Common myeloid progenitor, CD34-positive (primary cell): ENCODE measurements at regions not wholly inside any gene's neighbourhood (a gene's known extent, or its start where the extent isn't known, plus 50 kb on each side); places are given as distances from the start of the nearest gene placed in this dataset.
"Not testable (repeated sequence)": the region's sequence is repeated elsewhere in the genome, so short reads cannot be mapped to it uniquely, and the experiment has no call there.

Experiments used
- CTCF ChIA-PET: fragments of 350-600 bp; sonication (Branson Sonifier 250); formaldehyde crosslinking; loops from one replicate; lab custom pipeline; 2021; ENCODE audit warnings: antibody characterized with exemption; lab: Charles Lee
- POLR2A ChIA-PET: fragments of 350-600 bp; sonication (Branson Sonifier 250); formaldehyde crosslinking; loops from one replicate; lab custom pipeline; 2021; ENCODE audit warnings: antibody characterized with exemption; lab: Charles Lee
- DNase-seq, 3 donors: peaks; one replicate each; pipeline versions ENCODE4 v3.0.0 to v3.0.0-alpha.2; 2013
- H3K27ac ChIP-seq, 2 experiments: 1 replicate in 1 of 2; 2 replicates in 1 of 2; pipeline ENCODE4 v1.7.0; 2013; ENCODE audit warnings: inconsistent platforms in 2 of 2, low read length in 2 of 2, mild to moderate bottlenecking in 2 of 2, low read depth in 1 of 2, moderate library complexity in 1 of 2; ENCODE audit not compliant: severe bottlenecking in 2 of 2, insufficient read depth in 1 of 2, poor library complexity in 1 of 2
- H3K27me3 ChIP-seq, 5 experiments: replicated peaks in 2 of 5; 1 replicate in 3 of 5; 2 replicates in 2 of 5; pipeline versions ENCODE4 v1.6.1 to v1.7.0; 2013; ENCODE audit warnings: low read length in 4 of 5, mild to moderate bottlenecking in 2 of 5, moderate library complexity in 2 of 5, inconsistent platforms in 1 of 5; ENCODE audit not compliant: insufficient read depth in 5 of 5, control insufficient read depth in 4 of 5
- H3K36me3 ChIP-seq, 4 experiments: 1 replicate in 2 of 4; 2 replicates in 2 of 4; pipeline versions ENCODE4 v1.6.1 to v1.7.0; 2013; ENCODE audit warnings: low read length in 3 of 4, control low read depth in 1 of 4, mild to moderate bottlenecking in 1 of 4; ENCODE audit not compliant: control insufficient read depth in 4 of 4, insufficient read depth in 4 of 4
- H3K4me1 ChIP-seq, 4 experiments: 1 replicate in 3 of 4; 2 replicates in 1 of 4; pipeline versions ENCODE4 v1.6.1 to v1.7.1; 2013; ENCODE audit warnings: low read length in 3 of 4, mild to moderate bottlenecking in 3 of 4, control low read depth in 1 of 4, inconsistent platforms in 1 of 4, moderate library complexity in 1 of 4; ENCODE audit not compliant: control insufficient read depth in 4 of 4, insufficient read depth in 4 of 4; ENCODE audit errors: control extremely low read depth in 1 of 4
- H3K4me3 ChIP-seq, 7 experiments: 1 replicate in 4 of 7; 2 replicates in 3 of 7; pipeline versions ENCODE4 v1.5.1 to v1.7.0; 2013; ENCODE audit warnings: mild to moderate bottlenecking in 7 of 7, low read length in 6 of 7, moderate library complexity in 6 of 7, inconsistent platforms in 2 of 7, low read depth in 2 of 7, control low read depth in 1 of 7; ENCODE audit not compliant: insufficient read depth in 4 of 7, control insufficient read depth in 1 of 7; ENCODE audit errors: extremely low read depth in 1 of 7
- H3K9me3 ChIP-seq, 5 experiments: 1 replicate in 4 of 5; 2 replicates in 1 of 5; pipeline versions ENCODE4 v1.6.1 to v1.7.1; 2013; ENCODE audit warnings: low read length in 4 of 5, mild to moderate bottlenecking in 2 of 5, inconsistent platforms in 1 of 5, low read depth in 1 of 5, moderate library complexity in 1 of 5; ENCODE audit not compliant: control insufficient read depth in 4 of 5, insufficient read depth in 2 of 5; ENCODE audit errors: control extremely low read depth in 1 of 5
- WGBS: methylation state at CpG from one replicate; pipeline ENCODE4 v1.1.5; 2013; ENCODE audit not compliant: insufficient coverage; 5-methylcytosine and 5-hydroxymethylcytosine counted together

GRCh38 chr9:138213748-138214147 is 336.2 kb downstream of the CACNA1B start:
- DNase-seq, H3K4me1 ChIP-seq, H3K27ac ChIP-seq, POLR2A ChIA-PET, H3K4me3 ChIP-seq, H3K27me3 ChIP-seq, H3K36me3 ChIP-seq, H3K9me3 ChIP-seq, CTCF ChIA-PET: not testable (repeated sequence)
- WGBS: no CpG with 5 or more reads among the region's 6 CpGs

GRCh38 chr9:138214548-138214947 is 337.0 kb downstream of the CACNA1B start:
- POLR2A ChIA-PET, H3K36me3 ChIP-seq, H3K9me3 ChIP-seq, H3K27ac ChIP-seq, CTCF ChIA-PET, H3K27me3 ChIP-seq, H3K4me1 ChIP-seq, H3K4me3 ChIP-seq, DNase-seq: not testable (repeated sequence)
- no CpG with 5 or more reads among the region's 8 CpGs for WGBS

- H3K9me3 ChIP-seq, H3K27ac ChIP-seq, H3K4me3 ChIP-seq, H3K4me1 ChIP-seq, H3K36me3 ChIP-seq, DNase-seq, CTCF ChIA-PET, POLR2A ChIA-PET, H3K27me3 ChIP-seq: not testable (repeated sequence)
- no CpG with 5 or more reads among the region's 2 CpGs for WGBS
Observed at GRCh38 chr9:138215588-138215987, 338.0 kb downstream of the CACNA1B start.

- CTCF ChIA-PET, DNase-seq, POLR2A ChIA-PET, H3K27me3 ChIP-seq, H3K4me1 ChIP-seq, H3K36me3 ChIP-seq, H3K4me3 ChIP-seq, H3K9me3 ChIP-seq, H3K27ac ChIP-seq: not testable (repeated sequence)
- WGBS: 100% methylated on average over 1 of the region's 9 CpGs
Observed at GRCh38 chr9:138216817-138217216, 339.2 kb downstream of the CACNA1B start.

- H3K36me3 ChIP-seq, H3K4me3 ChIP-seq, DNase-seq, H3K27ac ChIP-seq, CTCF ChIA-PET, H3K9me3 ChIP-seq, POLR2A ChIA-PET, H3K4me1 ChIP-seq, H3K27me3 ChIP-seq: not testable (repeated sequence)
- 24% methylated on average over 2 of the region's 5 CpGs for WGBS
Observed at GRCh38 chr9:138217284-138217850, 339.8 kb downstream of the CACNA1B start.

- no CpG with 5 or more reads among the region's 17 CpGs for WGBS
- H3K4me3 ChIP-seq, POLR2A ChIA-PET, H3K36me3 ChIP-seq, CTCF ChIA-PET, H3K4me1 ChIP-seq, H3K27ac ChIP-seq, H3K9me3 ChIP-seq, H3K27me3 ChIP-seq: not testable (repeated sequence)
- peak in 1 of 3 donors; percentile 3 for DNase-seq
Observed at GRCh38 chr9:138219249-138219648, 341.7 kb downstream of the CACNA1B start.

- H3K36me3 ChIP-seq, DNase-seq, H3K27me3 ChIP-seq, H3K27ac ChIP-seq, H3K9me3 ChIP-seq, H3K4me1 ChIP-seq, H3K4me3 ChIP-seq, CTCF ChIA-PET, POLR2A ChIA-PET: not testable (repeated sequence)
- no CpG with 5 or more reads among the region's 18 CpGs for WGBS
Observed at GRCh38 chr9:138221446-138222054, 344.0 kb downstream of the CACNA1B start.
